ENCODE measurements at regions not wholly inside any gene's neighbourhood (a gene's known extent, or its start where the extent isn't known, plus 50 kb on each side); places are given as distances from the start of the nearest gene placed in this dataset.

DNA sequence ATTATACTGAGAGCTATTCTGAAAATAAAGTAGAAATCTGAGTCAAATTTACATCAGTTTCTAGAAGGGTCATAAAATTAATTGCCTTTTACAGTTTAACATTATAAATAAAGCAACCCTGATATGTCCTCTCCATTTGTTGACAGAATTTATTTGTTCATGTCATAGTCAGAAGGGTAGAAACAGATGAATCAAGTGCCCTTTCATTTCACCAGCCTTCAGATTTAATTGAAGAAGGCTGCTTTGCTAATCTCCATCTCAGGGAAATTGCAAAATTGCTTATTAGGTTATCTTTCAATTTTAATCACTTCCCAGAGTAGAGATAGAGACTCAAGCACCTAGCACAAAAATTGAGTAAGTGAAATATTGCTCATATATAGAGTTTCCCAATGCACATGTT lies 76.8 kb downstream of the ATXN7L3B start:
- no peak for TF ChIP-seq POLR2AphosphoS5 (IDR thresholded peaks at IDR 0.05; ENCODE audit: low read depth, low read length)
- no peak for TF ChIP-seq TCF7L2 (IDR thresholded peaks at IDR 0.05; ENCODE audit: low read depth, low read length)
- TF ChIP-seq CTCF (IDR thresholded peaks at IDR 0.05), result no peak
- TF ChIP-seq REST (IDR thresholded peaks at IDR 0.05; ENCODE audit: insufficient read depth in 1 of 2, low read depth in 2 of 2, low read length in 1 of 2), result no peak
- no peak for TF ChIP-seq SIN3A (IDR thresholded peaks at IDR 0.05; ENCODE audit: borderline replicate concordance, insufficient read depth, low read depth, low read length)
- H3K4me3 ChIP-seq (ENCODE audit: low read depth in 2 of 2, low read length in 2 of 2), result no peak overlapping the region
- in situ Hi-C loops (cut with HindIII; ENCODE audit: low pct_unique_long_range_greater_than_20kb, low sequenced_read_pairs), result no loop called here
- no peaks in the 10 kb centered on the region for H3K4me1 ChIP-seq (ENCODE audit: control insufficient read depth, insufficient read depth, low read length)
- intact Hi-C loops (cut with micrococcal nuclease; ENCODE audit: unreplicated experiment), result no loop called here
- CTCF ChIA-PET, result no interaction called here
- H3K27ac ChIP-seq (ENCODE audit: low read length), result no peak overlapping the region
- H3K27me3 ChIP-seq (ENCODE audit: control insufficient read depth, insufficient read depth, low read length), result no peaks in the 10 kb centered on the region
- DNase-seq (ENCODE audit: low read depth, low spot score) (no peak), ATAC-seq (no peak)
- H3K9me3 ChIP-seq (ENCODE audit: control insufficient read depth, insufficient read depth, low read depth, low read length), result no peaks in the 10 kb centered on the region
- H3K36me3 ChIP-seq (ENCODE audit: control insufficient read depth, insufficient read depth, low read length), result no peaks in the 10 kb centered on the region
- BruUV-seq (replicated peaks), result no TSS peak
- POLR2A ChIA-PET, result no interaction called here

DNA sequence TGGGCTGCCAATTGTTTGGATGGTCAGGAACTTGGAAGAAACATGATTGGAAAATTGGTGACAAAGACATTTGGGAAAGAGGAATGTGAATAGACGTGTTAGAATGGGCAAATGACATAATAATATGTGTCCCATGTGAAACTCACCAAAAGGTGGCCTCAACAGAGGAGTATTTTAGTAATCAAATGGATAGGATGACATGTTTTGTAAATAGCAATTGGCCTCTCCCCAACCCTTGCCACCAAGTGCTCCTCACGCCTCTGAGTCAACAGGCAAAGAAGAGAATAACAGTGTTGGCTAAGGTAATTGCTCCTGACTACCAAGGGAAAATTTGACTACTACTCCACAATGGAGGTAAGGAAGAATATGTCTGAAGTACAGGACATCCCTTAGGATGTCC lies 81.4 kb downstream of the ATXN7L3B start:
- in situ Hi-C loops (cut with HindIII; ENCODE audit: low pct_unique_long_range_greater_than_20kb, low sequenced_read_pairs), result no loop called here
- POLR2A ChIA-PET, result no interaction called here

More for the DNA sequence above, 81.4 kb downstream of the ATXN7L3B start:
- Histone ChIP-seq H3K9me3 (ENCODE audit: control insufficient read depth, insufficient read depth, low read depth, low read length) (no peaks in the 10 kb centered on the region), H3K27ac (ENCODE audit: low read length) (no peak overlapping the region), H3K4me3 (ENCODE audit: low read depth in 2 of 2, low read length in 2 of 2) (no peak overlapping the region), H3K36me3 (ENCODE audit: control insufficient read depth, insufficient read depth, low read length) (no peaks in the 10 kb centered on the region), H3K27me3 (ENCODE audit: control insufficient read depth, insufficient read depth, low read length) (no peaks in the 10 kb centered on the region; the same call in 1 of the 2 replicates), H3K4me1 (ENCODE audit: control insufficient read depth, insufficient read depth, low read length) (no peaks in the 10 kb centered on the region)
- DNase-seq (ENCODE audit: low read depth, low spot score), result no peak
- CTCF ChIA-PET, result no interaction called here
- BruUV-seq (replicated peaks), result no TSS peak
- intact Hi-C loops (cut with micrococcal nuclease; ENCODE audit: unreplicated experiment), result no loop called here
- ATAC-seq, result no peak
- no peak for TF ChIP-seq REST (IDR thresholded peaks at IDR 0.05; ENCODE audit: insufficient read depth in 1 of 2, low read depth in 2 of 2, low read length in 1 of 2)
- TF ChIP-seq SIN3A (IDR thresholded peaks at IDR 0.05; ENCODE audit: borderline replicate concordance, insufficient read depth, low read depth, low read length), result no peak
- TF ChIP-seq POLR2AphosphoS5 (IDR thresholded peaks at IDR 0.05; ENCODE audit: low read depth, low read length), result no peak
- TF ChIP-seq TCF7L2 (IDR thresholded peaks at IDR 0.05; ENCODE audit: low read depth, low read length), result no peak
- TF ChIP-seq CTCF (IDR thresholded peaks at IDR 0.05), result no peak
